CD4-positive, alpha-beta T cell (primary cell): ENCODE measurements at regions not wholly inside any gene's neighbourhood (a gene's known extent, or its start where the extent isn't known, plus 50 kb on each side); places are given as distances from the start of the nearest gene placed in this dataset.

ENCODE experiments used
- ATAC-seq: fragments of 200-7000 bp; cut with Tn5 transposase; one replicate; pipeline ENCODE4 v1.10.0; 2022; ENCODE audit warnings: mild to moderate bottlenecking; ENCODE audit not compliant: poor library complexity
- CTCF ChIA-PET: fragments of 350-600 bp; sonication (Branson Sonifier 250); formaldehyde crosslinking; loops from one replicate; lab custom pipeline; 2021; ENCODE audit warnings: antibody characterized with exemption, inconsistent platforms; lab: Charles Lee
- POLR2A ChIA-PET: fragments of 350-600 bp; sonication (Branson Sonifier 250); formaldehyde crosslinking; loops from one replicate; lab custom pipeline; 2021; ENCODE audit warnings: antibody characterized with exemption, inconsistent platforms; lab: Charles Lee
- DNase-seq, 14 experiments: peaks; one replicate each; pipeline ENCODE4 v3.0.0-alpha.2; 2013 to 2020; ENCODE audit warnings: mixed read lengths in 2 of 14
- H3K27ac ChIP-seq, 2 donors: one replicate each; pipeline versions ENCODE4 v1.5.1 to v1.7.0; 2013; ENCODE audit warnings: low read length in 2 of 2, low read depth in 1 of 2, mild to moderate bottlenecking in 1 of 2
- H3K27me3 ChIP-seq, 2 experiments: 1 replicate in 1 of 2; 2 replicates in 1 of 2; pipeline versions ENCODE4 v1.6.1 to v1.7.0; 2013; ENCODE audit warnings: low read length in 2 of 2, control low read depth in 1 of 2, mild to moderate bottlenecking in 1 of 2, moderate library complexity in 1 of 2; ENCODE audit not compliant: insufficient read depth in 2 of 2, control insufficient read depth in 1 of 2
- H3K36me3 ChIP-seq: one replicate; pipeline ENCODE4 v1.6.1; 2013; ENCODE audit warnings: low read length, control low read depth; ENCODE audit not compliant: insufficient read depth
- H3K4me1 ChIP-seq: one replicate; pipeline ENCODE4 v1.6.1; 2013; ENCODE audit warnings: low read length, control low read depth; ENCODE audit not compliant: insufficient read depth
- H3K4me3 ChIP-seq: one replicate; pipeline ENCODE4 v1.5.1; 2013; ENCODE audit warnings: mild to moderate bottlenecking, low read length, moderate library complexity
- H3K9me3 ChIP-seq, 2 experiments: 1 replicate in 1 of 2; 2 replicates in 1 of 2; pipeline versions ENCODE4 v1.6.1 to v1.7.0; 2013; ENCODE audit warnings: low read length in 2 of 2, mild to moderate bottlenecking in 2 of 2, control low read depth in 1 of 2, moderate library complexity in 1 of 2; ENCODE audit not compliant: control insufficient read depth in 1 of 2, insufficient read depth in 1 of 2
- H3K27ac Mint-ChIP-seq: one replicate; pipeline ENCODE4 v1.8.0; 2020; ENCODE audit warnings: mixed read lengths
- H3K27me3 Mint-ChIP-seq: one replicate; pipeline ENCODE4 v1.8.0; 2021; ENCODE audit warnings: mixed read lengths
- H3K36me3 Mint-ChIP-seq: one replicate; pipeline ENCODE4 v1.8.0; 2021; ENCODE audit warnings: low read depth, mixed read lengths
- H3K4me1 Mint-ChIP-seq: one replicate; pipeline ENCODE4 v1.8.0; 2021; ENCODE audit warnings: low read depth, mixed read lengths
- H3K4me3 Mint-ChIP-seq: one replicate; pipeline ENCODE4 v1.8.0; 2020; ENCODE audit warnings: mild to moderate bottlenecking, mixed read lengths
- H3K9me3 Mint-ChIP-seq: one replicate; pipeline ENCODE4 v1.8.0; 2020; ENCODE audit warnings: mixed read lengths
- CTCF ChIP-seq: fragments of 200-600 bp; IDR thresholded peaks from one replicate; pipeline ENCODE4 v1.8.0; 2022; ENCODE audit warnings: antibody characterized with exemption, mild to moderate bottlenecking
- intact Hi-C, 2 experiments: fragments of 100-400 bp; cut with DNase I in 1 of 2; cut with micrococcal nuclease in 1 of 2; formaldehyde crosslinking; loops; one replicate each; pipeline versions ENCODE4 v1.15.1 to v1.9.0; 2023 to 2025; cut with DNase I, micrococcal nuclease

- TF ChIP-seq CTCF = no peak
- DNase-seq = no peak
- Mint-ChIP-seq H3K4me1 (no peaks in the 10 kb centered on the region), H3K27me3 (no peaks in the 10 kb centered on the region), H3K4me3 (no peak overlapping the region), H3K27ac (no peak overlapping the region), H3K36me3 (no peaks in the 10 kb centered on the region), H3K9me3 (no peaks in the 10 kb centered on the region)
- CTCF ChIA-PET = interaction anchor here (0.7 kb wide), 1 partner anchor 65 kb away, joined by 3 read pairs; no protein-coding TSS in a partner anchor
- Histone ChIP-seq H3K36me3 (no peaks in the 10 kb centered on the region), H3K27ac (no peak overlapping the region), H3K4me3 (no peak overlapping the region), H3K4me1 (no peaks in the 10 kb centered on the region), H3K9me3 (no peaks in the 10 kb centered on the region), H3K27me3 (no peaks in the 10 kb centered on the region)
- no peak for ATAC-seq
- POLR2A ChIA-PET = no interaction called here
- intact Hi-C loops = no loop called here
Observed at GRCh38 chrX:44723426-44723825, 120.4 kb upstream of the DUSP21 start.

GRCh38 chrX:44708470-44708869 is 135.4 kb upstream of the DUSP21 start:
- Mint-ChIP-seq H3K27ac (no peak overlapping the region), H3K4me1 (no peaks in the 10 kb centered on the region), H3K9me3 (no peaks in the 10 kb centered on the region), H3K36me3 (no peaks in the 10 kb centered on the region), H3K4me3 (no peak overlapping the region), H3K27me3 (no peaks in the 10 kb centered on the region)
- ATAC-seq = no peak
- no peak for DNase-seq
- no peaks in the 10 kb centered on the region for H3K36me3 ChIP-seq
- ChIA-PET POLR2A (no interaction called here), CTCF (no interaction called here)
- no peaks in the 10 kb centered on the region for H3K9me3 ChIP-seq
- H3K4me1 ChIP-seq = no peaks in the 10 kb centered on the region
- TF ChIP-seq CTCF = no peak
- H3K27ac ChIP-seq = no peak overlapping the region
- H3K27me3 ChIP-seq = no peaks in the 10 kb centered on the region
- intact Hi-C loops = no loop called here
- H3K4me3 ChIP-seq = no peak overlapping the region

GRCh38 chrX:44705817-44706551 is 137.8 kb upstream of the DUSP21 start:
- Histone ChIP-seq H3K9me3 (no peaks in the 10 kb centered on the region), H3K27ac (no peak overlapping the region), H3K4me3 (no peak overlapping the region), H3K4me1 (no peaks in the 10 kb centered on the region), H3K27me3 (no peaks in the 10 kb centered on the region), H3K36me3 (no peaks in the 10 kb centered on the region)
- Mint-ChIP-seq H3K4me1 (no peaks in the 10 kb centered on the region), H3K9me3 (no peaks in the 10 kb centered on the region), H3K27me3 (no peaks in the 10 kb centered on the region), H3K4me3 (no peak overlapping the region), H3K27ac (no peak overlapping the region), H3K36me3 (no peaks in the 10 kb centered on the region)
- intact Hi-C loops = no loop called here
- CTCF ChIA-PET = no interaction called here
- POLR2A ChIA-PET = no interaction called here
- no peak for TF ChIP-seq CTCF
- DNase-seq = no peak
- no peak for ATAC-seq
